HEK293 (cell line): ENCODE measurements at regions not wholly inside any gene's neighbourhood (a gene's known extent, or its start where the extent isn't known, plus 50 kb on each side); places are given as distances from the start of the nearest gene placed in this dataset.

Experiments used
- CTCF ChIA-PET: fragments of 350-600 bp; formaldehyde crosslinking; extraction: SDS; loops from one replicate; lab custom pipeline; 2021; ENCODE audit warnings: antibody characterized with exemption; lab: Yijun Ruan, JAX
- POLR2A ChIA-PET: fragments of 300-600 bp; formaldehyde crosslinking; extraction: SDS; loops from one replicate; lab custom pipeline; 2020; ENCODE audit warnings: antibody characterized with exemption, inconsistent platforms; lab: Yijun Ruan, JAX
- H3K27ac ChIP-seq: fragments of 200-500 bp; sonication (Bioruptor generic); 2 replicates; pipeline ENCODE4 v1.5.1; 2014; ENCODE audit warnings: low read depth, low read length, control low read depth, inconsistent platforms; ENCODE audit errors: extremely low read depth
- H3K36me3 ChIP-seq, 2 experiments: fragments of 200-500 bp in 1 of 2; sonication (Bioruptor generic) in 1 of 2; 1 replicate in 1 of 2; 2 replicates in 1 of 2; pipeline ENCODE4 v1.5.1; 2014 to 2017; ENCODE audit warnings: inconsistent platforms in 2 of 2, low read length in 2 of 2; ENCODE audit not compliant: control insufficient read depth in 2 of 2, insufficient read depth in 1 of 2
- H3K4me1 ChIP-seq: fragments of 200-500 bp; sonication (Bioruptor generic); 2 replicates; pipeline ENCODE4 v1.5.1; 2014; ENCODE audit warnings: mild to moderate bottlenecking, low read length, inconsistent platforms; ENCODE audit not compliant: control insufficient read depth, insufficient read depth
- H3K4me3 ChIP-seq: 2 replicates; pipeline ENCODE4 v1.5.1; 2011; ENCODE audit warnings: low read depth, mild to moderate bottlenecking, control low read depth, low read length, moderate library complexity
- H3K9me3 ChIP-seq: fragments of 200-500 bp; sonication (Bioruptor generic); 2 replicates; pipeline ENCODE4 v1.5.1; 2014; ENCODE audit warnings: low read depth, low read length, inconsistent platforms; ENCODE audit not compliant: control insufficient read depth, insufficient read depth
- GFI1B ChIP-seq: fragments of 450-650 bp; formaldehyde crosslinking; IDR thresholded peaks from 2 replicates; pipeline ENCODE4 v1.5.1; 2016; ENCODE audit warnings: missing biosample characterization, missing genetic modification characterization
- GLIS1 ChIP-seq: fragments of 450-650 bp; formaldehyde crosslinking; IDR thresholded peaks from 2 replicates; pipeline ENCODE4 v1.5.1; 2016; ENCODE audit warnings: missing biosample characterization, missing genetic modification characterization
- INSM2 ChIP-seq: fragments of 450-650 bp; formaldehyde crosslinking; IDR thresholded peaks from 2 replicates; pipeline ENCODE4 v1.5.1; 2016; ENCODE audit warnings: missing biosample characterization, missing genetic modification characterization
- KLF7 ChIP-seq: fragments of 450-650 bp; formaldehyde crosslinking; IDR thresholded peaks from 2 replicates; pipeline ENCODE4 v1.5.1; 2016; ENCODE audit warnings: missing biosample characterization, missing genetic modification characterization, borderline replicate concordance
- PRDM10 ChIP-seq: fragments of 450-650 bp; formaldehyde crosslinking; IDR thresholded peaks from 2 replicates; pipeline ENCODE4 v1.5.1; 2016; ENCODE audit warnings: missing biosample characterization, missing genetic modification characterization
- SCRT1 ChIP-seq: fragments of 450-650 bp; formaldehyde crosslinking; IDR thresholded peaks from 2 replicates; pipeline ENCODE4 v1.5.1; 2016; ENCODE audit warnings: missing biosample characterization, missing genetic modification characterization, borderline replicate concordance
- ZBTB44 ChIP-seq: fragments of 450-650 bp; IDR thresholded peaks from 2 replicates; pipeline ENCODE4 v1.5.1; 2018; ENCODE audit warnings: missing biosample characterization, mild to moderate bottlenecking, missing genetic modification characterization
- ZFP69B ChIP-seq: fragments of 450-650 bp; formaldehyde crosslinking; IDR thresholded peaks from 2 replicates; pipeline ENCODE4 v1.5.1; 2016; ENCODE audit warnings: missing biosample characterization, missing genetic modification characterization
- ZNF10 ChIP-seq: fragments of 450-650 bp; formaldehyde crosslinking; IDR thresholded peaks from 2 replicates; pipeline ENCODE4 v1.5.1; 2017; ENCODE audit warnings: missing biosample characterization, missing genetic modification characterization
- ZNF132 ChIP-seq: fragments of 450-650 bp; formaldehyde crosslinking; IDR thresholded peaks from 2 replicates; pipeline ENCODE4 v1.5.1; 2017; ENCODE audit warnings: missing biosample characterization, missing genetic modification characterization, borderline replicate concordance
- ZNF148 ChIP-seq: fragments of 450-650 bp; formaldehyde crosslinking; IDR thresholded peaks from 2 replicates; pipeline ENCODE4 v1.5.0; 2017; ENCODE audit warnings: missing biosample characterization, missing genetic modification characterization, borderline replicate concordance
- ZNF2 ChIP-seq: fragments of 450-650 bp; formaldehyde crosslinking; IDR thresholded peaks from 2 replicates; pipeline ENCODE4 v1.5.1; 2016; ENCODE audit warnings: missing biosample characterization, missing genetic modification characterization
- ZNF302 ChIP-seq: fragments of 450-650 bp; formaldehyde crosslinking; IDR thresholded peaks from 2 replicates; pipeline ENCODE4 v1.5.1; 2016; ENCODE audit warnings: missing biosample characterization, missing genetic modification characterization, low read depth
- ZNF433 ChIP-seq: fragments of 450-650 bp; formaldehyde crosslinking; IDR thresholded peaks from 2 replicates; pipeline ENCODE4 v1.5.1; 2016; ENCODE audit warnings: missing biosample characterization, missing genetic modification characterization, low read depth
- ZNF549 ChIP-seq: fragments of 450-650 bp; IDR thresholded peaks from 2 replicates; pipeline ENCODE4 v1.5.1; 2018; ENCODE audit warnings: missing biosample characterization, missing genetic modification characterization, mild to moderate bottlenecking, inconsistent platforms, moderate library complexity
- ZNF580 ChIP-seq: fragments of 450-650 bp; formaldehyde crosslinking; IDR thresholded peaks from 2 replicates; pipeline ENCODE4 v1.5.1; 2016; ENCODE audit warnings: missing biosample characterization, missing genetic modification characterization
- ZNF658 ChIP-seq: fragments of 450-650 bp; formaldehyde crosslinking; IDR thresholded peaks from 2 replicates; pipeline ENCODE4; 2016; ENCODE audit warnings: missing biosample characterization, missing genetic modification characterization
- ZNF747 ChIP-seq: fragments of 450-650 bp; formaldehyde crosslinking; IDR thresholded peaks from 2 replicates; pipeline ENCODE4 v1.5.1; 2016; ENCODE audit warnings: missing biosample characterization, missing genetic modification characterization
- ZNF777 ChIP-seq: fragments of 450-650 bp; formaldehyde crosslinking; IDR thresholded peaks from 2 replicates; pipeline ENCODE4 v1.5.1; 2017; ENCODE audit warnings: missing biosample characterization, missing genetic modification characterization, borderline replicate concordance

GRCh38 chr1:5725855-5726585 lies 266.2 kb downstream of the NPHP4 start (continued):
- TF ChIP-seq ZNF777 (tag by site-specific recombination) (no peak), ZNF549 (tag by site-specific recombination) (no peak)

- no peaks in the 10 kb centered on the region for H3K9me3 ChIP-seq
- H3K4me1 ChIP-seq = no peaks in the 10 kb centered on the region
- H3K36me3 ChIP-seq = no peaks in the 10 kb centered on the region
- TF ChIP-seq ZNF747 (tag by site-specific recombination) (no peak), ZBTB44 (tag by site-specific recombination) (no peak), ZFP69B (tag by site-specific recombination) (no peak), ZNF132 (no peak), ZNF10 (tag by site-specific recombination) (no peak), GLIS1 (tag by site-specific recombination) (peak; percentile 39; the same call in 1 of the 2 replicates)
- POLR2A ChIA-PET = no interaction called here
- H3K4me3 ChIP-seq = no peak overlapping the region
- no peak overlapping the region for H3K27ac ChIP-seq
- CTCF ChIA-PET = no interaction called here
These were observed 266.8 kb downstream of the NPHP4 start for GRCh38 chr1:5725406-5725805.

- Histone ChIP-seq H3K9me3 (no peaks in the 10 kb centered on the region), H3K36me3 (no peaks in the 10 kb centered on the region), H3K4me1 (no peaks in the 10 kb centered on the region)
- CTCF ChIA-PET = no interaction called here
- POLR2A ChIA-PET = no interaction called here
- TF ChIP-seq INSM2 (tag by site-specific recombination) = no peak
- TF ChIP-seq GFI1B = no peak
- no peak for TF ChIP-seq KLF7 (tag by site-specific recombination)
- no peak for TF ChIP-seq ZNF10 (tag by site-specific recombination)
- TF ChIP-seq, all 188 proteins: peak for 0
- no peak overlapping the region for H3K27ac ChIP-seq
- H3K4me3 ChIP-seq = no peak overlapping the region
These were observed 267.4 kb downstream of the NPHP4 start for GRCh38 chr1:5724847-5725246.

- ChIA-PET CTCF (interaction anchor here (0.5 kb wide), 1 partner anchor 35 kb away, joined by 3 read pairs; no protein-coding TSS in a partner anchor), POLR2A (no interaction called here)
- H3K4me3 ChIP-seq = no peak overlapping the region
- H3K4me1 ChIP-seq = no peaks in the 10 kb centered on the region
- H3K27ac ChIP-seq = no peak overlapping the region
- H3K9me3 ChIP-seq = no peaks in the 10 kb centered on the region
- H3K36me3 ChIP-seq = no peaks in the 10 kb centered on the region
- TF ChIP-seq ZNF148 (tag by site-specific recombination) = no peak
- no peak for TF ChIP-seq ZNF433
- no peak for TF ChIP-seq ZNF658 (tag by site-specific recombination)
- no peak for TF ChIP-seq ZNF580
- no peak for TF ChIP-seq ZNF302
- no peak for TF ChIP-seq SCRT1 (tag by site-specific recombination)
- TF ChIP-seq PRDM10 (tag by site-specific recombination) = no peak
- no peak for TF ChIP-seq ZNF2 (tag by site-specific recombination)
These were observed 269.5 kb downstream of the NPHP4 start for GRCh38 chr1:5722635-5723164.
